ENCODE measurements at regions not wholly inside any gene's neighbourhood (a gene's known extent, or its start where the extent isn't known, plus 50 kb on each side); places are given as distances from the start of the nearest gene placed in this dataset.
A peak's percentile ranks its signal among the peaks of the same experiment; 100 is the strongest.

GRCh38 chr2:104344306-104344705 lies 509.6 kb upstream of the POU3F3 start (continued):
- no peak for TF ChIP-seq ZFP90 (CRISPR knock-in tag; IDR thresholded peaks at IDR 0.05; ENCODE audit: borderline replicate concordance)

- 8% methylated on average over 2 of the region's 2 CpGs for WGBS (ENCODE audit: low lambda C conversion rate)
- Histone ChIP-seq H3K4me2 (ENCODE audit: low read depth, low read length) (no peak overlapping the region), H3K79me2 (ENCODE audit: insufficient read depth, low read length) (no peaks in the 10 kb centered on the region), H3K4me3 (replicated peaks in 1 of 3; ENCODE audit: insufficient read depth in 1 of 3, low read depth in 2 of 3, low read length in 3 of 3) (no peak overlapping the region), H3K4me1 (ENCODE audit: insufficient read depth, low read length) (no peaks in the 10 kb centered on the region), H3K36me3 (replicated peaks in 1 of 2; ENCODE audit: control insufficient read depth in 1 of 2, insufficient read depth in 2 of 2, low read length in 2 of 2) (no peaks in the 10 kb centered on the region), H3K27me3 (ENCODE audit: control insufficient read depth in 1 of 2, insufficient read depth in 2 of 2, low read length in 2 of 2) (no peaks in the 10 kb centered on the region), H2AFZ (ENCODE audit: low read length) (no peak overlapping the region), H3K9ac (ENCODE audit: insufficient read depth, low read depth, low read length) (no peak overlapping the region), H3K27ac (ENCODE audit: extremely low read length, insufficient read depth, low read length) (no peak overlapping the region), H4K20me1 (ENCODE audit: insufficient read depth, low read length) (no peaks in the 10 kb centered on the region), H3K9me3 (ENCODE audit: low read length) (no peaks in the 10 kb centered on the region)
- CTCF ChIA-PET (ENCODE audit: low intra/inter-chr PET ratio, low total read pairs): no interaction called here
- in situ Hi-C loops (cut with HindIII; ENCODE audit: extremely low pct_ligation_motif_present, low pct_unique_long_range_greater_than_20kb) (no loop called here), intact Hi-C loops (cut with micrococcal nuclease; ENCODE audit: unreplicated experiment) (no loop called here)
- no peak for DNase-seq (ENCODE audit: low spot score)
- FAIRE-seq: no peak
- ATAC-seq: no peak
- POLR2A ChIA-PET: no interaction called here
- TF ChIP-seq ZNF234 (CRISPR knock-in tag; conservative IDR thresholded peaks at IDR 0.05): no peak
- no TSS peak for BruUV-seq (replicated peaks)
Observed at GRCh38 chr2:104344985-104345384, 508.9 kb upstream of the POU3F3 start.

- ChIA-PET POLR2A (no interaction called here), CTCF (ENCODE audit: low intra/inter-chr PET ratio, low total read pairs) (no interaction called here)
- Histone ChIP-seq H3K36me3 (replicated peaks in 1 of 2; ENCODE audit: control insufficient read depth in 1 of 2, insufficient read depth in 2 of 2, low read length in 2 of 2) (no peaks in the 10 kb centered on the region), H3K9ac (ENCODE audit: insufficient read depth, low read depth, low read length) (no peak overlapping the region), H3K4me2 (ENCODE audit: low read depth, low read length) (no peak overlapping the region), H3K4me1 (ENCODE audit: insufficient read depth, low read length) (no peaks in the 10 kb centered on the region), H3K9me3 (ENCODE audit: low read length) (no peaks in the 10 kb centered on the region), H3K27ac (ENCODE audit: extremely low read length, insufficient read depth, low read length) (no peak overlapping the region), H3K4me3 (replicated peaks in 1 of 3; ENCODE audit: insufficient read depth in 1 of 3, low read depth in 2 of 3, low read length in 3 of 3) (no peak overlapping the region), H2AFZ (ENCODE audit: low read length) (no peak overlapping the region), H4K20me1 (ENCODE audit: insufficient read depth, low read length) (no peaks in the 10 kb centered on the region), H3K79me2 (ENCODE audit: insufficient read depth, low read length) (no peaks in the 10 kb centered on the region), H3K27me3 (ENCODE audit: control insufficient read depth in 1 of 2, insufficient read depth in 2 of 2, low read length in 2 of 2) (no peaks in the 10 kb centered on the region)
- DNase-seq (ENCODE audit: low spot score) (no peak), ATAC-seq (no peak), FAIRE-seq (no peak)
- intact Hi-C loops (cut with micrococcal nuclease; ENCODE audit: unreplicated experiment) (no loop called here), in situ Hi-C loops (cut with HindIII; ENCODE audit: extremely low pct_ligation_motif_present, low pct_unique_long_range_greater_than_20kb) (no loop called here)
- WGBS (ENCODE audit: low lambda C conversion rate): 19% methylated on average over 5 of the region's 5 CpGs
- TF ChIP-seq MNT (IDR thresholded peaks at IDR 0.05): peak; percentile 27; the same call in 1 of the 2 replicates
- no peak for TF ChIP-seq CREB3 (CRISPR knock-in tag; IDR thresholded peaks at IDR 0.05)
- no TSS peak for BruUV-seq (replicated peaks)
Observed at GRCh38 chr2:104358122-104358521, 495.8 kb upstream of the POU3F3 start.

Data from HepG2 (cell line).